MCF 10A (cell line): ENCODE measurements at regions not wholly inside any gene's neighbourhood (a gene's known extent, or its start where the extent isn't known, plus 50 kb on each side); places are given as distances from the start of the nearest gene placed in this dataset.

Experiments used
- BruUV-seq: library from RNA; stranded (reverse); fragments of 400-500 nt; replicated peaks from 2 replicates; lab custom pipeline; 2021; lab: Mats Ljungman, UMichigan
- CTCF ChIA-PET: fragments of 300-600 bp; sonication (Branson Sonifier 250); formaldehyde crosslinking; extraction: SDS; loops from one replicate; lab custom pipeline; 2021; ENCODE audit warnings: antibody characterized with exemption, inconsistent platforms; lab: Yijun Ruan, JAX
- POLR2A ChIA-PET: fragments of 300-600, 350-650 bp; sonication (Branson Sonifier 250); formaldehyde crosslinking; extraction: SDS; loops from one replicate; lab custom pipeline; 2020; ENCODE audit warnings: antibody characterized with exemption, inconsistent platforms; lab: Yijun Ruan, JAX
- DNase-seq: peaks from one replicate; pipeline ENCODE4 v3.0.0-alpha.2; 2018; ENCODE audit not compliant: unreplicated experiment
- H3K27ac Mint-ChIP-seq: one replicate; pipeline ENCODE4 v1.8.0; 2022; ENCODE audit warnings: mild to moderate bottlenecking, low read depth, mixed read lengths; ENCODE audit not compliant: unreplicated experiment
- H3K27me3 Mint-ChIP-seq: one replicate; pipeline ENCODE4 v1.8.0; 2022; ENCODE audit warnings: mixed read lengths; ENCODE audit not compliant: insufficient read depth, unreplicated experiment
- H3K36me3 Mint-ChIP-seq: one replicate; pipeline ENCODE4 v1.8.0; 2022; ENCODE audit warnings: mild to moderate bottlenecking, moderate library complexity, mixed read lengths; ENCODE audit not compliant: insufficient read depth, unreplicated experiment
- H3K4me1 Mint-ChIP-seq: one replicate; pipeline ENCODE4 v1.8.0; 2022; ENCODE audit warnings: mixed read lengths; ENCODE audit not compliant: insufficient read depth, unreplicated experiment
- H3K4me3 Mint-ChIP-seq: one replicate; pipeline ENCODE4 v1.8.0; 2022; ENCODE audit warnings: mild to moderate bottlenecking, moderate library complexity, mixed read lengths; ENCODE audit not compliant: unreplicated experiment
- H3K9me3 Mint-ChIP-seq: one replicate; pipeline ENCODE4 v1.8.0; 2022; ENCODE audit warnings: mixed read lengths; ENCODE audit not compliant: unreplicated experiment
- CTCF ChIP-seq: fragments of 200-600 bp; IDR thresholded peaks from one replicate; pipeline ENCODE4 v1.8.0; 2022; ENCODE audit warnings: antibody characterized with exemption, mild to moderate bottlenecking; ENCODE audit not compliant: unreplicated experiment
- intact Hi-C: fragments of 100-400 bp; cut with micrococcal nuclease; formaldehyde crosslinking; loops from 2 replicates; pipeline ENCODE4 v1.14.1; 2022

GRCh38 chr7:45501791-45502190, 72.4 kb upstream of the ADCY1 start:
- intact Hi-C loops, result no loop called here
- CTCF ChIA-PET, result no interaction called here
- POLR2A ChIA-PET, result no interaction called here
- DNase-seq, result no peak
- no peaks in the 10 kb centered on the region for H3K4me1 Mint-ChIP-seq
- no peak for TF ChIP-seq CTCF
- H3K9me3 Mint-ChIP-seq, result peaks cover 24% of the 10 kb centered on the region
- peaks cover 54% of the 10 kb centered on the region for H3K27me3 Mint-ChIP-seq
- no TSS peak for BruUV-seq
- no peak overlapping the region for H3K4me3 Mint-ChIP-seq
- no peak overlapping the region for H3K27ac Mint-ChIP-seq
- no peaks in the 10 kb centered on the region for H3K36me3 Mint-ChIP-seq

GRCh38 chr7:45506059-45506458, 68.1 kb upstream of the ADCY1 start:
- ChIA-PET POLR2A (no interaction called here), CTCF (interaction anchor here (0.8 kb wide), 1 partner anchor 96 kb away, joined by 3 read pairs; no protein-coding TSS in a partner anchor)
- intact Hi-C loops, result no loop called here
- no peak for TF ChIP-seq CTCF
- H3K27ac Mint-ChIP-seq, result no peak overlapping the region
- no peaks in the 10 kb centered on the region for H3K4me1 Mint-ChIP-seq
- no TSS peak for BruUV-seq
- H3K27me3 Mint-ChIP-seq, result peaks cover 23% of the 10 kb centered on the region
- no peak for DNase-seq
- H3K36me3 Mint-ChIP-seq, result no peaks in the 10 kb centered on the region
- peaks cover 38% of the 10 kb centered on the region for H3K9me3 Mint-ChIP-seq
- H3K4me3 Mint-ChIP-seq, result no peak overlapping the region

GRCh38 chr7:45509222-45509621, 64.9 kb upstream of the ADCY1 start:
- Mint-ChIP-seq H3K4me1 (no peaks in the 10 kb centered on the region), H3K9me3 (peaks cover 38% of the 10 kb centered on the region), H3K27me3 (peaks cover 10% of the 10 kb centered on the region), H3K4me3 (no peak overlapping the region), H3K27ac (no peak overlapping the region), H3K36me3 (no peaks in the 10 kb centered on the region)
- no peak for TF ChIP-seq CTCF
- CTCF ChIA-PET, result no interaction called here
- intact Hi-C loops, result no loop called here
- DNase-seq, result no peak
- no TSS peak for BruUV-seq
- POLR2A ChIA-PET, result no interaction called here

DNA sequence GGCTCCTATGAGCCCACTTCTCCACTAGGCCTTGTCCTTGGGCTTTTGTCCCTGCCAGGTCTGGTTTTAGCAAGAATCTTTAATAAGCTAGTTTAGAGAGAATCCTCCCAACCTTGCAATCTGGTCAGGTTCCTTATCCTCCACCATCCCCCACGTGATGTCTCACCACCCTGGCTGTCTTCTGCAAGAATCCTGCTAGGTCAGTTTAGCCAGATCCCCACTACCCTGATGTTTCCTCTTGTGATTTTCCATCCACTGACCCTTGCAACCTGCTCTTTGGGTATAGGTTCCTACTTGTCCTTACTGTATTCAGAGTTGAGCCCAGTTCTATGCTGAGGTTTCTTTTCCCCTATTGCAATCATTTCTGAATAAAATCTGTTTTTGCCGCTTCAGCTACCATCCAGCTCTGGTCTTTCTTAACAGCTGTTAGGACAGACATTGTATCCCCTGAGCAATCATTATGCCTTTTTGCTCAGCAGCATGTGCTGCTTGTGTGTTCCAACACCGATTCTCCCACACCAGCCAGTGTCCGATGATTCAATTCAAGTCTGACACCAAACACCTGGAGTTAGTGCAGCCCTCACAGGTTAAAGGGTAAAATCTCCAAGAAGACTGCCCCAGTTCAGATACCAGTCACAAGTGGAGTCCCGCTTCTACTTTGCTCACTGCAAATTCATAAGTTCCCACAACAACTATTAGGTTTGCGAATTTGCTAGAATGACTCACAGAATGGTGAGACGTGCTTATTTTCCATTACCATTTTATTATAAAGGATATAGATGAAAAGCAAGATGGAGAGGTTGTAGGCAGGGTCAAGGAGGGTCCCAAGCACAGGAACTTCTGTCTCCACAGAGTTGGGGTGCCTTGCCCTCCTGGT, 62.2 kb upstream of the ADCY1 start:
- intact Hi-C loops, result no loop called here
- Mint-ChIP-seq H3K36me3 (no peaks in the 10 kb centered on the region), H3K27me3 (peaks cover 2% of the 10 kb centered on the region), H3K4me3 (no peak overlapping the region), H3K4me1 (no peaks in the 10 kb centered on the region), H3K9me3 (peaks cover 15% of the 10 kb centered on the region), H3K27ac (no peak overlapping the region)
- ChIA-PET CTCF (no interaction called here), POLR2A (no interaction called here)
- no peak for TF ChIP-seq CTCF
- BruUV-seq, result no TSS peak
- DNase-seq, result no peak
